ENCODE measurements at regions not wholly inside any gene's neighbourhood (a gene's known extent, or its start where the extent isn't known, plus 50 kb on each side); places are given as distances from the start of the nearest gene placed in this dataset.

- TF ChIP-seq POLR2A (IDR thresholded peaks at IDR 0.05) (no peak), CTCF (IDR thresholded peaks at IDR 0.05) (no peak)
Observed at GRCh38 chr2:118320658-118321057, 232.4 kb downstream of the INSIG2 start.
